HepG2 (cell line): ENCODE measurements at regions not wholly inside any gene's neighbourhood (a gene's known extent, or its start where the extent isn't known, plus 50 kb on each side); places are given as distances from the start of the nearest gene placed in this dataset.

Source experiments
- ATAC-seq: fragments of 200-7000 bp; cut with Tn5 transposase; 3 replicates; pipeline ENCODE4 v1.9.1; 2020; ENCODE audit warnings: mild to moderate bottlenecking, moderate library complexity
- BruUV-seq: library from RNA; stranded (reverse); fragments of 400-500 nt; replicated peaks from 2 replicates; lab custom pipeline; 2021; lab: Mats Ljungman, UMichigan
- CTCF ChIA-PET: fragments of 300-600 bp; formaldehyde crosslinking; extraction: SDS; loops from one replicate; lab custom pipeline; 2021; ENCODE audit warnings: low total read pairs, inconsistent platforms, low intra/inter-chr PET ratio; lab: Yijun Ruan, JAX
- POLR2A ChIA-PET: fragments of 350-600 bp; sonication (Branson Sonifier 250); formaldehyde crosslinking; loops from one replicate; lab custom pipeline; 2020; ENCODE audit warnings: antibody characterized with exemption, inconsistent platforms; lab: Yijun Ruan, JAX
- DNase-seq: peaks from one replicate; pipeline ENCODE4 v3.0.0-alpha.2; 2015; ENCODE audit warnings: low spot score
- FAIRE-seq: peaks from 3 replicates; lab custom pipeline; 2011; peaks lifted over from hg19 to GRCh38; lab: Jason Lieb, UNC
- H2AFZ ChIP-seq: one replicate; pipeline ENCODE4 v1.6.1; 2011; ENCODE audit warnings: low read length, inconsistent platforms
- H3K27ac ChIP-seq: fragments of 300-600 bp; 3 replicates; pipeline ENCODE4 v1.8.0; 2011; ENCODE audit warnings: mixed run types, mild to moderate bottlenecking, mixed read lengths, low read length, inconsistent platforms; ENCODE audit not compliant: insufficient read depth; ENCODE audit errors: extremely low read length
- H3K27me3 ChIP-seq, 2 experiments: fragments of 200-600 bp in 1 of 2; 2 replicates in 1 of 2; 3 replicates in 1 of 2; pipeline versions ENCODE4 v1.6.0 to v1.8.0; 2011; ENCODE audit warnings: low read length in 2 of 2, mild to moderate bottlenecking in 2 of 2, moderate library complexity in 2 of 2, inconsistent platforms in 1 of 2; ENCODE audit not compliant: insufficient read depth in 2 of 2, control insufficient read depth in 1 of 2
- H3K36me3 ChIP-seq, 2 experiments: fragments of 200-600 bp in 1 of 2; replicated peaks in 1 of 2; 2 replicates in 1 of 2; 3 replicates in 1 of 2; pipeline versions ENCODE4 v1.5.1 to v1.8.0; 2011; ENCODE audit warnings: low read length in 2 of 2, inconsistent platforms in 1 of 2; ENCODE audit not compliant: insufficient read depth in 2 of 2, control insufficient read depth in 1 of 2
- H3K4me1 ChIP-seq: 2 replicates; pipeline ENCODE4 v1.5.1; 2012; ENCODE audit warnings: low read length, inconsistent platforms; ENCODE audit not compliant: insufficient read depth
- H3K4me2 ChIP-seq: 2 replicates; pipeline ENCODE4 v1.6.0; 2011; ENCODE audit warnings: low read depth, low read length, inconsistent platforms
- H3K4me3 ChIP-seq, 3 experiments: fragments of 200-600 bp in 1 of 3; sonication (generic), shearing (Covaris generic) in 1 of 3; replicated peaks in 1 of 3; 2 replicates each; pipeline ENCODE4 v1.5.1; 2011 to 2016; ENCODE audit warnings: low read length in 3 of 3, inconsistent platforms in 2 of 3, low read depth in 2 of 3, mild to moderate bottlenecking in 2 of 3, control low read depth in 1 of 3, mixed read lengths in 1 of 3; ENCODE audit not compliant: insufficient read depth in 1 of 3
- H3K79me2 ChIP-seq: one replicate; pipeline ENCODE4 v1.6.1; 2011; ENCODE audit warnings: low read length, inconsistent platforms; ENCODE audit not compliant: insufficient read depth
- H3K9ac ChIP-seq: 2 replicates; pipeline ENCODE4 v1.6.0; 2011; ENCODE audit warnings: mild to moderate bottlenecking, low read depth, low read length, inconsistent platforms; ENCODE audit not compliant: insufficient read depth
- H3K9me3 ChIP-seq: 2 replicates; pipeline ENCODE4 v1.5.1; 2012; ENCODE audit warnings: mild to moderate bottlenecking, low read length
- H4K20me1 ChIP-seq: 2 replicates; pipeline ENCODE4 v1.6.0; 2011; ENCODE audit warnings: inconsistent platforms, mild to moderate bottlenecking, low read length, moderate library complexity; ENCODE audit not compliant: insufficient read depth
- EEA1 ChIP-seq: sonication (generic); formaldehyde crosslinking; IDR thresholded peaks from 2 replicates; pipeline ENCODE4 v1.5.1; 2020; ENCODE audit warnings: mild to moderate bottlenecking, missing genetic modification reagents, borderline replicate concordance
- ISX ChIP-seq: sonication (generic); formaldehyde crosslinking; conservative IDR thresholded peaks from 2 replicates; pipeline ENCODE4 v1.5.0; 2020; ENCODE audit warnings: missing genetic modification reagents
- SRSF9 ChIP-seq: fragments of 200-400 bp; formaldehyde crosslinking; IDR thresholded peaks from 2 replicates; pipeline ENCODE4 v1.6.1; 2018; ENCODE audit warnings: borderline replicate concordance, mild to moderate bottlenecking, low read depth, low read length; ENCODE audit not compliant: insufficient read depth, poor library complexity, severe bottlenecking
- XRCC5 ChIP-seq: fragments of 200-400 bp; formaldehyde crosslinking; optimal IDR thresholded peaks from 2 replicates; pipeline ENCODE3; 2017; ENCODE audit warnings: mild to moderate bottlenecking, low read length
- WGBS: methylation state at CpG from one replicate; pipeline ENCODE4 v1.1.6; 2017; ENCODE audit warnings: low lambda C conversion rate; 5-methylcytosine and 5-hydroxymethylcytosine counted together
- in situ Hi-C: cut with HindIII; loops from 2 replicates; pipeline ENCODE4 v1.10.0; 2017; ENCODE audit warnings: low pct_unique_long_range_greater_than_20kb; ENCODE audit not compliant: extremely low pct_ligation_motif_present
- intact Hi-C: fragments of 100-400 bp; cut with micrococcal nuclease; formaldehyde crosslinking; loops from one replicate; pipeline ENCODE4 v1.10.0; 2022; ENCODE audit not compliant: unreplicated experiment
- TF ChIP-seq, protein P1 (sequence below): sonication (generic); formaldehyde crosslinking; IDR thresholded peaks from 2 replicates; pipeline ENCODE4 v1.5.0; 2020; ENCODE audit warnings: mild to moderate bottlenecking, missing genetic modification reagents, moderate library complexity

- no peaks in the 10 kb centered on the region; a peak in 1 of 5 replicates for H3K27me3 ChIP-seq
- no peaks in the 10 kb centered on the region for H3K9me3 ChIP-seq
- in situ Hi-C loops = no loop called here
- H3K79me2 ChIP-seq = no peaks in the 10 kb centered on the region
- POLR2A ChIA-PET = no interaction called here
- no peak for TF ChIP-seq XRCC5
- no peak overlapping the region for H3K27ac ChIP-seq
- no peak overlapping the region for H3K4me2 ChIP-seq
- CTCF ChIA-PET = no interaction called here
- no peak overlapping the region for H3K4me3 ChIP-seq
- FAIRE-seq (no peak), ATAC-seq (no peak), DNase-seq (no peak)
- H3K9ac ChIP-seq = no peak overlapping the region
- no peaks in the 10 kb centered on the region for H3K36me3 ChIP-seq
- no peaks in the 10 kb centered on the region for H4K20me1 ChIP-seq
- H2AFZ ChIP-seq = no peak overlapping the region
- no peaks in the 10 kb centered on the region for H3K4me1 ChIP-seq
- WGBS = 12% methylated on average over 4 of the region's 4 CpGs
- BruUV-seq = no TSS peak
- intact Hi-C loops = no loop called here
Measured at GRCh38 chr4:188650516-188650915, 511.3 kb downstream of the TRIML1 start.

DNA sequence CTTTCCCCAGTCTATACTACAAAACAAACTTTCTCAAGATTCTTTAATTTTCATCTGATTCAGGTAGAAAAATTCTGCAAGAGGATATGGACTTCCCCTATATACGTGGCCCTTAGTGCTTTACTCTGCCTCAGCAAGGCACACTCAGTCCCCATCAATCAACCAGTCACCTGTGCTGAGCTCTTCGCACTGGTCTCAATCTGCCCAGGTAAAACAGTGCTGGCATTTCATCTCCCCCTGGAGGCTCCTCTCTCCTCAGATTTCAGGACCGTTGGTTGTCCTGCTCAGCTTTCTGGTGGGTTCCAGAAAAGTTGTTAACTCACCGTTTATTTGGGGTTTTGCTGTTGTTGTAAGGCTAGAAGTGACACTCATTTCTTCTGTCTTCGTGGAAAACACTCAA is 518.1 kb downstream of the TRIML1 start:
- Histone ChIP-seq H3K36me3 (no peaks in the 10 kb centered on the region), H3K4me2 (no peak overlapping the region), H4K20me1 (no peaks in the 10 kb centered on the region), H3K4me1 (no peaks in the 10 kb centered on the region), H2AFZ (no peak overlapping the region), H3K27me3 (no peaks in the 10 kb centered on the region; a peak in 1 of 5 replicates), H3K4me3 (no peak overlapping the region), H3K27ac (no peak overlapping the region), H3K9ac (no peak overlapping the region), H3K79me2 (no peaks in the 10 kb centered on the region), H3K9me3 (no peaks in the 10 kb centered on the region)
- DNase-seq (no peak), FAIRE-seq (no peak), ATAC-seq (peak; percentile 70)
- in situ Hi-C loops (no loop called here), intact Hi-C loops (no loop called here)
- WGBS = 3% methylated on average over 5 of the region's 5 CpGs
- POLR2A ChIA-PET = no interaction called here
- CTCF ChIA-PET = no interaction called here
- TF ChIP-seq, protein P1, sequence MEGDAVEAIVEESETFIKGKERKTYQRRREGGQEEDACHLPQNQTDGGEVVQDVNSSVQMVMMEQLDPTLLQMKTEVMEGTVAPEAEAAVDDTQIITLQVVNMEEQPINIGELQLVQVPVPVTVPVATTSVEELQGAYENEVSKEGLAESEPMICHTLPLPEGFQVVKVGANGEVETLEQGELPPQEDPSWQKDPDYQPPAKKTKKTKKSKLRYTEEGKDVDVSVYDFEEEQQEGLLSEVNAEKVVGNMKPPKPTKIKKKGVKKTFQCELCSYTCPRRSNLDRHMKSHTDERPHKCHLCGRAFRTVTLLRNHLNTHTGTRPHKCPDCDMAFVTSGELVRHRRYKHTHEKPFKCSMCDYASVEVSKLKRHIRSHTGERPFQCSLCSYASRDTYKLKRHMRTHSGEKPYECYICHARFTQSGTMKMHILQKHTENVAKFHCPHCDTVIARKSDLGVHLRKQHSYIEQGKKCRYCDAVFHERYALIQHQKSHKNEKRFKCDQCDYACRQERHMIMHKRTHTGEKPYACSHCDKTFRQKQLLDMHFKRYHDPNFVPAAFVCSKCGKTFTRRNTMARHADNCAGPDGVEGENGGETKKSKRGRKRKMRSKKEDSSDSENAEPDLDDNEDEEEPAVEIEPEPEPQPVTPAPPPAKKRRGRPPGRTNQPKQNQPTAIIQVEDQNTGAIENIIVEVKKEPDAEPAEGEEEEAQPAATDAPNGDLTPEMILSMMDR (CRISPR knock-in tag) = 0 out of 2 replicates have a peak, but pooled peaks have one; percentile 14
- TF ChIP-seq EEA1 (CRISPR knock-in tag) (no peak), SRSF9 (no peak), ISX (CRISPR knock-in tag) (no peak)
- no TSS peak for BruUV-seq
